Type B pancreatic cell (in vitro differentiated cells): ENCODE measurements at regions not wholly inside any gene's neighbourhood (a gene's known extent, or its start where the extent isn't known, plus 50 kb on each side); places are given as distances from the start of the nearest gene placed in this dataset.
"Not testable (repeated sequence)": the region's sequence is repeated elsewhere in the genome, so short reads cannot be mapped to it uniquely, and the experiment has no call there.

Experiments used
- DNase-seq: peaks from one replicate; pipeline ENCODE4 v3.0.0; 2021; ENCODE audit warnings: mixed read lengths; ENCODE audit not compliant: unreplicated experiment; ENCODE audit errors: extremely low spot score
- H3K27ac Mint-ChIP-seq: 2 replicates; pipeline ENCODE4 v1.8.0; 2021; ENCODE audit warnings: mild to moderate bottlenecking, mixed read lengths
- H3K27me3 Mint-ChIP-seq: 2 replicates; pipeline ENCODE4 v1.8.0; 2021; ENCODE audit warnings: mixed read lengths
- H3K36me3 Mint-ChIP-seq: 2 replicates; pipeline ENCODE4 v1.8.0; 2021; ENCODE audit warnings: mixed read lengths
- H3K4me1 Mint-ChIP-seq: one replicate; pipeline ENCODE4 v1.8.0; 2021; ENCODE audit warnings: mixed read lengths; ENCODE audit not compliant: unreplicated experiment
- H3K4me3 Mint-ChIP-seq: 2 replicates; pipeline ENCODE4 v1.8.0; 2021; ENCODE audit warnings: mild to moderate bottlenecking, mixed read lengths
- H3K9me3 Mint-ChIP-seq: 2 replicates; pipeline ENCODE4 v1.8.0; 2021; ENCODE audit warnings: mixed read lengths
- CTCF ChIP-seq: fragments of 200-600 bp; sonication (generic); conservative IDR thresholded peaks from 2 replicates; pipeline ENCODE4 v1.5.0; 2021; ENCODE audit warnings: antibody characterized with exemption, mild to moderate bottlenecking

GRCh38 chr11:33976495-33977199, 74.9 kb upstream of the CAPRIN1 start:
- Mint-ChIP-seq H3K27ac (no peak overlapping the region), H3K9me3 (no peaks in the 10 kb centered on the region), H3K36me3 (no peaks in the 10 kb centered on the region), H3K4me3 (no peak overlapping the region), H3K27me3 (peaks cover 14% of the 10 kb centered on the region), H3K4me1 (peaks cover 12% of the 10 kb centered on the region)
- no peak for TF ChIP-seq CTCF
- no peak for DNase-seq

- no peak overlapping the region for H3K4me3 Mint-ChIP-seq
- no peaks in the 10 kb centered on the region for H3K9me3 Mint-ChIP-seq
Measured at GRCh38 chr11:33974804-33975203, 76.7 kb upstream of the CAPRIN1 start.

GRCh38 chr11:33971530-33971929, 79.7 kb upstream of the LMO2 start:
- DNase-seq, H3K36me3 Mint-ChIP-seq, H3K9me3 Mint-ChIP-seq, H3K4me1 Mint-ChIP-seq, H3K27ac Mint-ChIP-seq, H3K4me3 Mint-ChIP-seq: not testable (repeated sequence)
- H3K27me3 Mint-ChIP-seq: peaks cover 14% of the 10 kb centered on the region

More at GRCh38 chr11:33974804-33975203, 76.7 kb upstream of the CAPRIN1 start:
- Mint-ChIP-seq H3K27me3 (peaks cover 11% of the 10 kb centered on the region), H3K4me1 (peaks cover 12% of the 10 kb centered on the region), H3K27ac (no peak overlapping the region), H3K36me3 (no peaks in the 10 kb centered on the region)
- TF ChIP-seq CTCF: no peak
- DNase-seq: no peak

GRCh38 chr11:33970984-33971466, 79.1 kb upstream of the LMO2 start:
- Mint-ChIP-seq H3K4me1 (peaks cover 5% of the 10 kb centered on the region), H3K27ac (no peak overlapping the region), H3K9me3 (no peaks in the 10 kb centered on the region), H3K4me3 (no peak overlapping the region), H3K27me3 (peaks cover 14% of the 10 kb centered on the region), H3K36me3 (no peaks in the 10 kb centered on the region)
- peak; percentile 73 for TF ChIP-seq CTCF
- DNase-seq: no peak

GRCh38 chr11:33967451-33967850, 75.6 kb upstream of the LMO2 start:
- peaks cover 5% of the 10 kb centered on the region for H3K4me1 Mint-ChIP-seq
- DNase-seq: no peak
- H3K36me3 Mint-ChIP-seq: no peaks in the 10 kb centered on the region
- TF ChIP-seq CTCF: no peak
- H3K27me3 Mint-ChIP-seq: peaks cover 17% of the 10 kb centered on the region
- no peak overlapping the region for H3K4me3 Mint-ChIP-seq
- no peaks in the 10 kb centered on the region for H3K9me3 Mint-ChIP-seq
- no peak overlapping the region for H3K27ac Mint-ChIP-seq

GRCh38 chr11:33965032-33965431, 73.2 kb upstream of the LMO2 start:
- TF ChIP-seq CTCF: no peak
- no peak overlapping the region for H3K27ac Mint-ChIP-seq
- H3K4me1 Mint-ChIP-seq: peaks cover 1% of the 10 kb centered on the region
- no peak overlapping the region for H3K4me3 Mint-ChIP-seq
- peaks cover 17% of the 10 kb centered on the region for H3K27me3 Mint-ChIP-seq
- peaks cover under 1% of the 10 kb centered on the region for H3K9me3 Mint-ChIP-seq
- no peaks in the 10 kb centered on the region for H3K36me3 Mint-ChIP-seq
- DNase-seq: no peak
